HG02852 (cell line): ENCODE measurements at regions not wholly inside any gene's neighbourhood (a gene's known extent, or its start where the extent isn't known, plus 50 kb on each side); places are given as distances from the start of the nearest gene placed in this dataset.

Experiments
- ATAC-seq: cut with Tn5 transposase; IDR thresholded peaks from one replicate; pipeline ENCODE4 v1.9.1; 2021; ENCODE audit warnings: mild to moderate bottlenecking, moderate library complexity; ENCODE audit not compliant: unreplicated experiment

DNA sequence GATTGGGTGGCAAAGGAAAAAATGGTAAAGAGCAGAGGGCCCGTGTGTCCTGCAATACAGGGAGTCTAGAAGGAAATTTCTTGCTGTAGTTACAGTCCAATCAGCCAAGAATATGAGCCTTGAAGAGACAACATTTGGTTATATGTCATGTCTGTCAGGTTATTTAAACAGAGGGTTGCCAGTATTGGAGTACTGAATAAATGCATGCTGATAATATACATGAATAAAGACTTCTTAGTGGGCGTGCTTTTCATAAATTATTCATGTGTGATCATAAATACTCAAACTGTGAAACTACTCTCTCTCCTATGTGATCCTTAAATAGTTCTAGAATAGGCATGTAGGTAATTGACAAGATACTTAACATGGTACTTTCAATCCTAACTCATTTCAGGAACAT is 249.0 kb downstream of the CRPPA start:
- ATAC-seq: no peak

DNA sequence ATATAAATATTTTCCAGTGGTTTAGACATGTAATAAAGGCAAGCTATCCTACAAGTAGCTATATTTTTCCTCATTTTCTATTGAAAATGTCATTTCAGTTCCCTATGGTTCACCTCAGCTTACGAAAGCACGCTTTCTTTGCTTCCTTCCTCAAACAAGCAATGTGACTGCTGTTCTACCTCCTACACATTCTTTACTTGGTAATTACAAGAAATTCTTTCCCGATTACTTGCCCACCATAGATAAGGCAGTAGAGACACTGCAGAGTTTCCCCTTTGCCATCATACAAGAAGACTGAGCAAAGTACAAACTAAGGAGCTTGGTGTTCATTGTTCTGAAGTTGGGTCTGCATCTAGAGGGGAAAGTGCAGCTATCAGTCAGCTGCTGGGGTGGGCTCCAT is 249.4 kb downstream of the CRPPA start:
- ATAC-seq: no peak

DNA sequence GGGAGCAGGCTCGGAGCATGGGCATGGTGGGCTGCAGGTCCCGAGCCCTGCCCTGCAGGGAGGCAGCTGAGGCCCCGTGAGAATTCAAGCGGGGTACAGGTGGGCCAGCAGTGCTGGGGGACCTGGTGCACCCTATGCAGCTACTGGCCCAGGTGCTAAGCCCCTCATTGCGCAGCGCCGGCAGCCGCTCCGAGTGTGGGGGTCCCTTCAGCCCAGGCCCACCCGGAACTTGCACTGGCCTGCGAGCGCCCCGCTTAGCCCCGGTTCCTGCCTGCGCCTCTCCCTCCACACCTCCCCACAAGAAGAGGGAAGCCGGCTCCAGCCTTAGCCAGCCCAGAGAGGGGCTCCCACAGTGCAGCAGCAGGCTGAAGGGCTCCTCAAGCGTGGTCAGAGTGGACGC is 250.7 kb downstream of the CRPPA start:
- no peak for ATAC-seq

GRCh38 chr7:16169537-16169936 is 251.8 kb downstream of the CRPPA start:
- ATAC-seq: no peak

- ATAC-seq: no peak
These were observed 253.8 kb downstream of the CRPPA start for GRCh38 chr7:16167526-16167925.

DNA sequence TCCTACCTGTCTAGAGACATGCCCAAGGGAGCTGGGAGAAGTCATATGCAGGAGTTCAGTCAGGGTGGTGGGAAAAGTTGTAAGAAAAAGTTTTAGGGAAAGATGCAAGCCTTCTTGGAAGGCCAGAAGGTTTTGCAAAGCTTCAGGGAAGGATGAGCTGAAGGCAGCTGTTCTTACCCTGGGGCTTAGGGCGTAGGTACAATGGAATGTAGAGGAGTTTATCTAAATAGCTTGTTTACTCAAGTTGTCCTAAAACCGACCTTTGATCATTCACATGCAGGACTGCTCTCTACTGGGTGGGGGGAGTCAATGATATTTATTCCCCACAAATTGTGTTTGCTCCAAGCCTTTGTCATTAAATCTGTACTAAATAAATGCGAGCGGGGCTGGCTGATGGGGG is 277.0 kb downstream of the CRPPA start:
- no peak for ATAC-seq

- ATAC-seq: no peak
These were observed 283.4 kb downstream of the CRPPA start for GRCh38 chr7:16137944-16138343.

GRCh38 chr7:16136896-16137295 is 284.4 kb downstream of the CRPPA start:
- ATAC-seq: no peak

GRCh38 chr7:16135658-16136057 is 285.7 kb downstream of the CRPPA start:
- no peak for ATAC-seq

DNA sequence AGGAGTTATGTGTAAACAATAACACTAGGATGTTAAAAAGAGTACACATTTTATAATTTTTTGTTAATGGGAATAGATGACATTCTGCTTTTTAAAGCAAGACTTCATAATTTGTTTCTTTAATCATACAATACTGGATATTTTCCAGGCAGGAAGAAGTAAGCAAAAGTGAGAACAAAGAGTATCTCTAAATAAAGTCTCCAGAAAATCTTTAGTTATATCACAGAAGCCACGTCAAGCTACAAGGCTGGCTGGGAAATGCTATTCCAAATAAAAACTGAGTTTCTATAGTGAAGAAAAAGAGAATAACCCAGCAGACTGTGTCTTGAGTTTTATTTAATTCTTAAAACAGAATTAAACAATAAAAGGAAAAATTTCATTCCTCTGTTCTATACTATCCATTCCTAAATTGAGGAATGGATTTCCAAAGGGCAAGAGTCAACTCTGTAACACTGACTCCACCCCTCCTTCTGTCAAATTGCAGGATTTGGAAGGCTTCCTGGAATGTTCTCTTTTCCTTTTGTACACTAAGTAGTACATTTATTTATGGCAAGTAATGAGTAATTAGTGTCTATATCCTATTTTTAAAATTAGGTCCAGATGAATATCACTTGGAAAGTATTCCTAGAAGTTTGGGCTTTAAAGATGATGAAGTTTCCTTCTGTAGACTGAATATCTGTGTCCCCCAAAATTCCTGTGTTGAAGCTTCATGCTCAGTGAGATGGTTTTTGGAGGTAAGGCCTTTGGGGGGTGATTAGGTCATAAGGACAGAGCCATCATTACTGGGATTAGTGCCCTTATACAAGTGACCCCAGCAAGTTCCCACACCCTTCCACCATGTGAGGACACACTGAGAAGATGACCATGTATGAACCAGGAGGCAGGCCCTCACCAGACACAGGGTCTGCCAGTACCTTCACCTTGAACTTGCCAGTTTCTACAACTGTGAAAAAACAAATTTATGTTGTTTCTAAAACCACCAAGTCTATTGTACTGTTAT is 290.9 kb downstream of the CRPPA start:
- ATAC-seq: no peak

DNA sequence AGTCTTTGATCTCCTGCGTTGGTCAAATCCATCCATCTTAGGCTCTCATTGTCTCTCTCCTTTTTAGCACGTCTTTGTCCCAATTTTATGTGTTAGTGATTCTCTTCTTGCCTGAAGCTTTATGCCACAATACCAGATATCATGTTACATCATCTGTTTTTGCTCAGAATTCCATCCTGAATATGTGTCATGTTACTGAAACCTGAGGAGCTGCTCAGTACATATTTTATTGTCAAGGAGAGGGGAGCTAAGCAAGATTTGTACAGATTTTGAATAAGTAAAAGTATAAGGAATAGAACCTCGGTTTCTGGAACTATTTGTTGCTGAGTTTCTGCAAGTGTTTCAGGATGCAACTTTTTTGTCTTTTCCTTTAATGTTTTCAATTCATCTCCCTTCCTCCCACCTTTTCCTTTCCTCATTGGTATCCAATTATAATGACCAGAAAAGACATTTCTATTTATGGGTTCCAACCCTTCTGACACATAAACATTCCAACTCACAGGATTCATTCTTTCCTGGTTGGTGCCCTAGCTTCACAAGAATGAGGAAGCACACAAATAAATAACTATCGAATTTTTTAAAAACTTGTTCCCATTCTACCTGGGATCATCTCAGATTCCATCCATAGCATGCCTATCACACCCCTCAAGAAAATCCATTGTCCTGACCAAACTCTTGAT is 291.8 kb downstream of the CRPPA start:
- ATAC-seq: no peak

- no peak for ATAC-seq
These were observed 298.1 kb downstream of the CRPPA start for GRCh38 chr7:16123117-16123770.

DNA sequence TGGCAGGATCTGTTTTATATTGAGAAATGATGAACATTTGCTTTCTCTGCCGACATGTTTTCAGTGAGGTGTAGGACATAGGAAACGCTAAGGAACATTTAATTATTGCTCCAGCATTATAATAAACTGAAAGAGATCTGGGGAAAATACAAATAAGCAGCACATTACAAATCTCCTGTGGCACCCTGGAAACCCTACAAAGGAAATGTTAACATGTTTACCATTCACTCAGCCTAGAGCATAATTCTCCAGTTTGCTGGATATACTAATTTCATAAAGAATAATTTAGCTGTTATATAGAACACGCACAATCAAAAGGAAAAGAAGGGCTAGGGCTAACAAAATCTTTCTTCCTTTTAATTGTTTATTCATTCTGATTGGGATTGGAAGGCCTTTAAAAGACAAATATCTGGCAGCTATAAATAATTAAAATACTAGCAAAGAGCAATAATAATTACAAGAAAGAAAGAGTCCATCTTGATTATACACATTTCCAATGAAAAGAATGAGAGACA is 299.4 kb downstream of the CRPPA start:
- ATAC-seq: no peak

GRCh38 chr7:16115374-16115773 is 306.0 kb downstream of the CRPPA start:
- no peak for ATAC-seq

DNA sequence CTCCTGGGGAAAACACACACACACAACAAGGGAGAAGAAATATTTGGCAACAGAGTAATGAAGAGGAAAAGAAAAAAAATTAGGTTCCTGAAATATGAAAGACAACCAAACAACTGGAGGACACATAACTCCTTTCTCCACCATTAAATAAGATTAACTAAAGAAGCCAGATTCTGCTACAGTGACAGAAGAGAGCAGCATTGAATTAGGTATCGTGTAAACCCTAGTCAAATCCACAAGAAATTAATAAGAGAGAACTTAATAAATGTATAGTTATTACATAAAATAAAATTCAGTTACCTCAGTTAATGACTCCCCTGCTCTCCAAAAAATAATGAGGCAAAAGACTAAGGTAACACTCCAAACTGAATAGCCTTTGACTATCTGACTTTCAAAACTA is 306.7 kb downstream of the CRPPA start:
- no peak for ATAC-seq

- ATAC-seq: no peak
These were observed 307.3 kb downstream of the CRPPA start for GRCh38 chr7:16114071-16114470.

- no peak for ATAC-seq
These were observed 308.3 kb downstream of the CRPPA start for GRCh38 chr7:16113058-16113457.

- ATAC-seq: no peak
These were observed 314.5 kb downstream of the CRPPA start for GRCh38 chr7:16106869-16107268.

DNA sequence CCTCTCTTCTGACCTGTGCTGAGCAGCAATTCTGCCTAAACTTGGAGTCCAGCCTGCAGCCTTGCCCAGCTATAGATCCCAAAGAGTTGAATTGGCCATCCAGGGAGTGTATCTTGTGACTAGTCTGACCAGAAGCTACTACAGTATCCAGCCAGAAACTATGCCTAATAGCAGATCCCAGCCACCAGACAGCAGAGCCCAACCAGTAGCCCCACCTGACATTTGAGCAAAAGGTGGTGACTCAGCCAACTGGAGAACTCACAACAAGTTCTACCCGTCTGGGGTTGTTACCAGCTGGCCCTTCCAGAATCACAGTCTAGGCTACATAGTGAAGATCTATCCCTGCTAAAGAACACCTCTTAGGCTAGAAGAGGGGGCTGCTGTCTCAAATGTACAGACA is 315.0 kb downstream of the CRPPA start:
- ATAC-seq: no peak

DNA sequence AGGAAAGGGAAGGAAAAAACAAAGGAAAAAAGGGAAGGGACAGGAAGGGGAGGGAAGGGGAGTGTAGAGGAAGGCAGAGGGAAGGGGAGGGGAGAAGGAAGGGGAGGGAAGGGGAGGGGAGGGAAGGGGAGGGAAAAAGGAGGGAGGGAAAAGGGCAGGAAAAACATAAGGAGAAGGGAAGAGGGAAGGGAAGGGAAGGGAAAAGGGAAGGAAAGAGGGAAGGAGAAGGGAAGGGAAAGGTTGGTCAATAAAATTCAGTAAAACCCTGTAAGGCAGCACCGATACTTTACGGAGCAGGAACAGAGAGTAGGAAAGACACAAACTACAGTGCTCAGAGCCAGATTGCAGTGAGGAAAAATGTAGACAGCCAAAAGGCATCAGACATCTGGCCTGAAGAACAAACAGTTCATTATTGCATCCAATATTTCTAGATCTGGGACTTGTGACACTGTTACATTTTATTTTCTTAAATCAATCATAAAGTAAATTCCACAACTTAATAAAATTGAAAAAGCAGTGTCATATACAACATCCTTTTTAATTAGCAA is 322.0 kb downstream of the CRPPA start:
- no peak for ATAC-seq

- no peak for ATAC-seq
These were observed 322.7 kb downstream of the CRPPA start for GRCh38 chr7:16098585-16099179.
